ENCODE measurements at regions not wholly inside any gene's neighbourhood (a gene's known extent, or its start where the extent isn't known, plus 50 kb on each side); places are given as distances from the start of the nearest gene placed in this dataset.
A peak's percentile ranks its signal among the peaks of the same experiment; 100 is the strongest.
"Not testable (repeated sequence)": the region's sequence is repeated elsewhere in the genome, so short reads cannot be mapped to it uniquely, and the experiment has no call there.

GRCh38 chr4:154958621-154959358 lies 177.7 kb downstream of the RBM46 start:
- H3K4me1 ChIP-seq, result no peaks in the 10 kb centered on the region
- no peaks in the 10 kb centered on the region for H3K36me3 ChIP-seq
- no peak for DNase-seq
- no peaks in the 10 kb centered on the region for H3K9me3 ChIP-seq (replicated peaks)
- no peaks in the 10 kb centered on the region for H3K27me3 ChIP-seq
- no peak overlapping the region for H3K27ac ChIP-seq
- H3K4me3 ChIP-seq, result no peak overlapping the region

- H3K4me1 ChIP-seq, result no peaks in the 10 kb centered on the region
- H3K36me3 ChIP-seq, result no peaks in the 10 kb centered on the region
- no peaks in the 10 kb centered on the region for H3K27me3 ChIP-seq
- H3K4me3 ChIP-seq, result no peak overlapping the region
- H3K9me3 ChIP-seq (replicated peaks), result no peaks in the 10 kb centered on the region
- no peak for DNase-seq
- no peak overlapping the region for H3K27ac ChIP-seq
Measured at GRCh38 chr4:154959756-154960155, 178.7 kb downstream of the RBM46 start.

- Histone ChIP-seq H3K4me3 (no peak overlapping the region), H3K27ac (no peak overlapping the region), H3K9me3 (replicated peaks) (no peaks in the 10 kb centered on the region), H3K36me3 (no peaks in the 10 kb centered on the region), H3K27me3 (no peaks in the 10 kb centered on the region), H3K4me1 (no peaks in the 10 kb centered on the region)
- DNase-seq, result no peak
Measured at GRCh38 chr4:154960476-154960875, 179.4 kb downstream of the RBM46 start.

GRCh38 chr4:154961263-154961662 lies 180.2 kb downstream of the RBM46 start:
- Histone ChIP-seq H3K4me1 (no peaks in the 10 kb centered on the region), H3K4me3 (no peak overlapping the region), H3K27ac (no peak overlapping the region), H3K36me3 (no peaks in the 10 kb centered on the region), H3K27me3 (no peaks in the 10 kb centered on the region), H3K9me3 (replicated peaks) (no peaks in the 10 kb centered on the region)
- DNase-seq, result no peak

GRCh38 chr4:154973244-154974035 lies 192.4 kb downstream of the RBM46 start:
- H3K27me3 ChIP-seq, result no peaks in the 10 kb centered on the region
- H3K4me1 ChIP-seq, result no peaks in the 10 kb centered on the region
- no peak for DNase-seq

GRCh38 chr4:154977228-154977627 lies 196.2 kb downstream of the RBM46 start:
- Histone ChIP-seq H3K4me1 (no peaks in the 10 kb centered on the region), H3K4me3 (no peak overlapping the region), H3K27me3 (no peaks in the 10 kb centered on the region), H3K27ac (no peak overlapping the region), H3K36me3 (no peaks in the 10 kb centered on the region), H3K9me3 (replicated peaks) (no peaks in the 10 kb centered on the region)
- no peak for DNase-seq

More at GRCh38 chr4:154973244-154974035, 192.4 kb downstream of the RBM46 start:
- no peak overlapping the region for H3K27ac ChIP-seq
- no peaks in the 10 kb centered on the region for H3K36me3 ChIP-seq
- no peak overlapping the region for H3K4me3 ChIP-seq
- H3K9me3 ChIP-seq (replicated peaks), result no peaks in the 10 kb centered on the region

DNA sequence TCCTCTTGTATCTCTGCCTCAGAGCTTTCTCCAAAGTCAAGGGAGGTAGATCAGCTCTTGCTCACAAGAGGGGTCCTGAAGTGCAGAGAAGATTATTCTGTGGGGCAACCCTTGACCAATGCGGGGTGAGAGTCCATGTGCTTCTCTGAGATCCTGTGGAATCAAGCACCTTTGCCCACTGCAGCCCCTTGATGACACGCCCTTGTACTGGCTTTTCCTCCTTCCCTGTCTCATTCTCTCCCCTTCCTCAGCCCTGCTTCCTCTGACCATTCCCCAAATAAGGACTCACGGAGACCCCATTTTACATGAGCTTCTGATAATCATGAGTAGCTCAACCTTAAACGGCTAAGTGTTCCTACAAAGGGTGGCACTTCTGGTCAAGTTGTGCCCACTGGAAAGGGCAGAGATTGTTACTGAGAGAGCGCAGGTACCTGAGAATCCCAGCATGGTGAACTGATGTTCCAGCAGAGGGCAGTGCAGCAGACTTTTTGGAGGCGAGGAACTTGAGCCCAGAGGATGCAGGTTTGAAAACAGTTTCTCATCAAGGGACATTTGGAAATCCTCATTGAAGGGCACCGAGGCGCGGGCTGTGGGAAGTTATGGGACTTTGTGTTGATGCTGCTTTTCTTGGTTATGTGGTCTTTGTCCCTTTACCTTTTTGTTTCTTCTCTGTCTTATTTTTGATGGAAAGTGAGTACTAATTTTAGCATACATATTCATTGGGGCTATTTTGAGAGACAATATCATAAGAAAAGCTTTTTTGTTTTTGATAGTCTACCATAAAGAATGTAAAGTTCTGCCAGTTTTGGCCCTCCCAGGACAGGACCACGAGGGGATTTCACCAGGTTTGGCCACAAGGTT lies 201.3 kb downstream of the RBM46 start:
- Histone ChIP-seq H3K36me3 (no peaks in the 10 kb centered on the region), H3K27me3 (no peaks in the 10 kb centered on the region), H3K27ac (no peak overlapping the region), H3K9me3 (replicated peaks) (no peaks in the 10 kb centered on the region), H3K4me3 (no peak overlapping the region), H3K4me1 (no peaks in the 10 kb centered on the region)
- peak; percentile 16 to 51 for DNase-seq

DNA sequence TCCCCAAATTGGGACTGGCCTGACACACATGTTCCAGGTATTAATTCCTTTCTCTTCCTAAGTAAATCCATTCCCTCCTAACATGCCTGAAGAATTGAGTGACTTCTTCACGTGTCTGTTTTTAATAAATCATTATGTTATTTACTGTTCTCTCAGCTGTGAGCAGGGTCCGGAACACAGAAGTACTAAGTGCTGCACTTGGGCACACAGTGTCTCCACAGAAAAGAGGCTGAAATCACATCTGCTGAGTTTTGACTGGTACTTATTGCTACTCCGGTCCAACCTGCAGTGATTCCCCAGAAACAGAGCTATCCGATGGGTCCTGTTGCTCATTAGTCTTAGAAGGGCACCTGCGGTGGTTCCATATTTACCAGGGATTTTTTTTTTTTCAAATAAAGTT lies 202.6 kb downstream of the RBM46 start:
- DNase-seq, result no peak
- H3K9me3 ChIP-seq (replicated peaks), result no peaks in the 10 kb centered on the region
- no peak overlapping the region for H3K27ac ChIP-seq
- H3K36me3 ChIP-seq, result no peaks in the 10 kb centered on the region
- no peak overlapping the region for H3K4me3 ChIP-seq
- no peaks in the 10 kb centered on the region for H3K27me3 ChIP-seq
- H3K4me1 ChIP-seq, result no peaks in the 10 kb centered on the region

DNA sequence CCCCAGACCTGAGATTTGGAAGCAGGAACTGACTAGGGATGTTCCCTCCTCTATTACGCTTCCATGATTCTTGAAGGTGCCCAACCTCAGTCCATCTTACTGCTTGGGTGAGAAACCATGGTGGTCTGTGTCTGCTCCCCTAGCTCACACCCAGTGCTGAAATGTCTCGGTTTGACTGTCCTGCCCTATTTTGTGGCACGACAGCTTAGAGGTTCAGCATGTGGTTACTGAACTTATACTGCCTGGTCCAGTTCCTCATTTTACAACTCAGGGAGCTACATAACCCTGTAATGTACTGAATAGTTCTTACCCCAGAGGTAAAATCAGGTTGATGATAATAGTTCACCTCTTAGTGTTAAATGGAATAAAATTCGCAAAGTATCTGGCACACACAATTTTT lies 203.1 kb downstream of the RBM46 start:
- Histone ChIP-seq H3K4me3 (no peak overlapping the region), H3K9me3 (replicated peaks) (no peaks in the 10 kb centered on the region), H3K27me3 (no peaks in the 10 kb centered on the region), H3K27ac (no peak overlapping the region), H3K4me1 (no peaks in the 10 kb centered on the region), H3K36me3 (no peaks in the 10 kb centered on the region)
- no peak for DNase-seq

- Histone ChIP-seq H3K36me3 (no peaks in the 10 kb centered on the region), H3K27ac (no peak overlapping the region), H3K4me3 (no peak overlapping the region), H3K27me3 (no peaks in the 10 kb centered on the region), H3K9me3 (replicated peaks) (no peaks in the 10 kb centered on the region), H3K4me1 (no peaks in the 10 kb centered on the region)
- DNase-seq, result no peak
Measured at GRCh38 chr4:154984616-154985015, 203.5 kb downstream of the RBM46 start.

- DNase-seq, result no peak
- no peaks in the 10 kb centered on the region for H3K27me3 ChIP-seq
- H3K4me3 ChIP-seq, result no peak overlapping the region
- H3K9me3 ChIP-seq (replicated peaks), result no peaks in the 10 kb centered on the region
- H3K36me3 ChIP-seq, result no peaks in the 10 kb centered on the region
- H3K27ac ChIP-seq, result no peak overlapping the region
- no peaks in the 10 kb centered on the region for H3K4me1 ChIP-seq
Measured at GRCh38 chr4:154985673-154986072, 204.6 kb downstream of the RBM46 start.

- Histone ChIP-seq H3K27me3 (no peaks in the 10 kb centered on the region), H3K4me1 (no peaks in the 10 kb centered on the region), H3K27ac (no peak overlapping the region), H3K9me3 (replicated peaks) (no peaks in the 10 kb centered on the region), H3K36me3 (no peaks in the 10 kb centered on the region), H3K4me3 (no peak overlapping the region)
- DNase-seq, result no peak
Measured at GRCh38 chr4:154988511-154988910, 207.4 kb downstream of the RBM46 start.

- DNase-seq, result no peak
- Histone ChIP-seq H3K4me3 (no peak overlapping the region), H3K27me3 (no peaks in the 10 kb centered on the region)
Measured at GRCh38 chr4:154989511-154989910, 208.4 kb downstream of the RBM46 start.

GRCh38 chr4:154997866-154998265 lies 210.6 kb upstream of the NPY2R start:
- DNase-seq; H3K36me3 ChIP-seq; H3K4me1 ChIP-seq; H3K4me3 ChIP-seq; H3K27ac ChIP-seq; H3K27me3 ChIP-seq; H3K9me3 ChIP-seq (replicated peaks): not testable (repeated sequence)

More at GRCh38 chr4:154989511-154989910, 208.4 kb downstream of the RBM46 start:
- Histone ChIP-seq H3K27ac (no peak overlapping the region), H3K9me3 (replicated peaks) (no peaks in the 10 kb centered on the region), H3K36me3 (no peaks in the 10 kb centered on the region), H3K4me1 (no peaks in the 10 kb centered on the region)

GRCh38 chr4:154998284-154998683 lies 210.2 kb upstream of the NPY2R start:
- Histone ChIP-seq H3K4me1 (no peaks in the 10 kb centered on the region), H3K27me3 (no peaks in the 10 kb centered on the region), H3K27ac (no peak overlapping the region), H3K4me3 (no peak overlapping the region), H3K9me3 (replicated peaks) (no peaks in the 10 kb centered on the region), H3K36me3 (no peaks in the 10 kb centered on the region)
- no peak for DNase-seq

Measured in SJCRH30 (cell line).